Liver (tissue), 3 donors: ENCODE measurements at regions not wholly inside any gene's neighbourhood (a gene's known extent, or its start where the extent isn't known, plus 50 kb on each side); places are given as distances from the start of the nearest gene placed in this dataset.

ENCODE experiments used
- EGR1 ChIP-seq, 2 donors: IDR thresholded peaks; 2 replicates each; pipeline ENCODE4 v1.6.1; 2016 to 2018; ENCODE audit warnings: antibody characterized with exemption in 2 of 2, low read depth in 2 of 2
- FOXA1 ChIP-seq: IDR thresholded peaks from 2 replicates; pipeline ENCODE4 v1.6.1; 2016; ENCODE audit warnings: antibody characterized with exemption
- HNF4G ChIP-seq: IDR thresholded peaks from 2 replicates; pipeline ENCODE4 v1.6.1; 2016; ENCODE audit warnings: antibody characterized with exemption
- JUND ChIP-seq, 2 donors: IDR thresholded peaks; 2 replicates each; pipeline ENCODE4 v1.6.1; 2016; ENCODE audit warnings: antibody characterized with exemption in 2 of 2
- RAD21 ChIP-seq, 2 donors: IDR thresholded peaks; 2 replicates each; pipeline ENCODE4 v1.6.1; 2016; ENCODE audit warnings: antibody characterized with exemption in 2 of 2, mild to moderate bottlenecking in 2 of 2
- RXRA ChIP-seq, 2 donors: IDR thresholded peaks; 2 replicates each; pipeline ENCODE4 v1.6.1; 2017 to 2018; ENCODE audit warnings: antibody characterized with exemption in 2 of 2, mild to moderate bottlenecking in 1 of 2
- SP1 ChIP-seq: IDR thresholded peaks from 2 replicates; pipeline ENCODE4 v1.6.1; 2018; ENCODE audit warnings: antibody characterized with exemption, mild to moderate bottlenecking
- TAF1 ChIP-seq: conservative IDR thresholded peaks from 2 replicates; pipeline ENCODE4 v1.6.1; 2016; ENCODE audit warnings: antibody characterized with exemption, mild to moderate bottlenecking
- TF ChIP-seq, protein P1 (sequence below): IDR thresholded peaks from 2 replicates; pipeline ENCODE4 v1.6.1; 2016; ENCODE audit warnings: antibody characterized with exemption, mild to moderate bottlenecking
- TF ChIP-seq, protein P2 (sequence below): fragments of 150-350 bp; IDR thresholded peaks from 2 replicates; pipeline ENCODE4 v1.5.1; 2017; ENCODE audit warnings: improper control_type of control experiment, low read depth, low read length; ENCODE audit not compliant: missing input control
- TF ChIP-seq, protein P3 (sequence below): IDR thresholded peaks from 2 replicates; pipeline ENCODE4 v1.6.1; 2016; ENCODE audit warnings: antibody characterized with exemption
- TF ChIP-seq, protein P4 (sequence below): IDR thresholded peaks from 2 replicates; pipeline ENCODE4 v1.6.1; 2016; ENCODE audit warnings: antibody characterized with exemption
- donor health status: healthy.
- donor health status: healthy.

DNA sequence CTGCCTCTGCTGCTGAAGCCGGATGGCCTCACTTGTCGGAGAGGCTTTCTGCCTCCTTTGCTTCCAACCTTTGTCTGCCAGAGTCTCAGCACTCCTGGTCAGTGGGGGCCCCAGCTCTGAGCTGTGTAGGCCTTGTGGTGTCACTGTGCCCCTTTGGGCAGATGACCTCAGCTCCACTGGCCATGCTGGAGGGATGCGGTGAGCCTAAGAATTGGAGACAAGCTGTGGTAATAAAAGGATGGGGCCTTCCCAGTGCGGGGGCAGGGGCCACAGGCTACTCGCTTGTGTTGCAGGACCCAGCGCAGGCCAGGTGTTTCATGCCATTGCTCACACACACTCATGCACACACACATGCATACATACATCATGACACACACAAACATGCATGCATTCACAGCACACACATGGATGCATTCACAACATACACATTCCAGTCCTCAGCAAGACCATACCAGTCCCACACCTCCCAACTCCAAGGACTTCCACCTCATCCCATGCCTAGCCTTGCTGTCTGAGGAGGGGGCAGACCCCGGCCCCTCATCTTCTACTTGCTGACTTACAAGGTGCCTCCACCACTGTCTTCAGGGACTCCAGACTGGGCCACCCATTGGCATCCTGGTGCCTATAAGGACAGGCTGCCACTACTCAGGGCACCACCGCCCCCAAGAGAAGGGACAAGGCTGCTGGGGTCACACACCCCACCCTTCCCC lies 237.7 kb downstream of the SYK start:
- TF ChIP-seq, protein P1, sequence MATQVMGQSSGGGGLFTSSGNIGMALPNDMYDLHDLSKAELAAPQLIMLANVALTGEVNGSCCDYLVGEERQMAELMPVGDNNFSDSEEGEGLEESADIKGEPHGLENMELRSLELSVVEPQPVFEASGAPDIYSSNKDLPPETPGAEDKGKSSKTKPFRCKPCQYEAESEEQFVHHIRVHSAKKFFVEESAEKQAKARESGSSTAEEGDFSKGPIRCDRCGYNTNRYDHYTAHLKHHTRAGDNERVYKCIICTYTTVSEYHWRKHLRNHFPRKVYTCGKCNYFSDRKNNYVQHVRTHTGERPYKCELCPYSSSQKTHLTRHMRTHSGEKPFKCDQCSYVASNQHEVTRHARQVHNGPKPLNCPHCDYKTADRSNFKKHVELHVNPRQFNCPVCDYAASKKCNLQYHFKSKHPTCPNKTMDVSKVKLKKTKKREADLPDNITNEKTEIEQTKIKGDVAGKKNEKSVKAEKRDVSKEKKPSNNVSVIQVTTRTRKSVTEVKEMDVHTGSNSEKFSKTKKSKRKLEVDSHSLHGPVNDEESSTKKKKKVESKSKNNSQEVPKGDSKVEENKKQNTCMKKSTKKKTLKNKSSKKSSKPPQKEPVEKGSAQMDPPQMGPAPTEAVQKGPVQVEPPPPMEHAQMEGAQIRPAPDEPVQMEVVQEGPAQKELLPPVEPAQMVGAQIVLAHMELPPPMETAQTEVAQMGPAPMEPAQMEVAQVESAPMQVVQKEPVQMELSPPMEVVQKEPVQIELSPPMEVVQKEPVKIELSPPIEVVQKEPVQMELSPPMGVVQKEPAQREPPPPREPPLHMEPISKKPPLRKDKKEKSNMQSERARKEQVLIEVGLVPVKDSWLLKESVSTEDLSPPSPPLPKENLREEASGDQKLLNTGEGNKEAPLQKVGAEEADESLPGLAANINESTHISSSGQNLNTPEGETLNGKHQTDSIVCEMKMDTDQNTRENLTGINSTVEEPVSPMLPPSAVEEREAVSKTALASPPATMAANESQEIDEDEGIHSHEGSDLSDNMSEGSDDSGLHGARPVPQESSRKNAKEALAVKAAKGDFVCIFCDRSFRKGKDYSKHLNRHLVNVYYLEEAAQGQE = no peak
- TF ChIP-seq SP1 (no peak), RAD21 (IDR thresholded peaks at IDR 0.05) (no peak), FOXA1 (no peak), EGR1 (IDR thresholded peaks at IDR 0.05; ENCODE audit: low read depth in 2 of 2) (no peak), TAF1 (no peak), JUND (IDR thresholded peaks at IDR 0.05) (no peak), RXRA (IDR thresholded peaks at IDR 0.05) (no peak), HNF4G (no peak)
- TF ChIP-seq, protein P2, sequence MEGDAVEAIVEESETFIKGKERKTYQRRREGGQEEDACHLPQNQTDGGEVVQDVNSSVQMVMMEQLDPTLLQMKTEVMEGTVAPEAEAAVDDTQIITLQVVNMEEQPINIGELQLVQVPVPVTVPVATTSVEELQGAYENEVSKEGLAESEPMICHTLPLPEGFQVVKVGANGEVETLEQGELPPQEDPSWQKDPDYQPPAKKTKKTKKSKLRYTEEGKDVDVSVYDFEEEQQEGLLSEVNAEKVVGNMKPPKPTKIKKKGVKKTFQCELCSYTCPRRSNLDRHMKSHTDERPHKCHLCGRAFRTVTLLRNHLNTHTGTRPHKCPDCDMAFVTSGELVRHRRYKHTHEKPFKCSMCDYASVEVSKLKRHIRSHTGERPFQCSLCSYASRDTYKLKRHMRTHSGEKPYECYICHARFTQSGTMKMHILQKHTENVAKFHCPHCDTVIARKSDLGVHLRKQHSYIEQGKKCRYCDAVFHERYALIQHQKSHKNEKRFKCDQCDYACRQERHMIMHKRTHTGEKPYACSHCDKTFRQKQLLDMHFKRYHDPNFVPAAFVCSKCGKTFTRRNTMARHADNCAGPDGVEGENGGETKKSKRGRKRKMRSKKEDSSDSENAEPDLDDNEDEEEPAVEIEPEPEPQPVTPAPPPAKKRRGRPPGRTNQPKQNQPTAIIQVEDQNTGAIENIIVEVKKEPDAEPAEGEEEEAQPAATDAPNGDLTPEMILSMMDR = no peak
- TF ChIP-seq, protein P3, sequence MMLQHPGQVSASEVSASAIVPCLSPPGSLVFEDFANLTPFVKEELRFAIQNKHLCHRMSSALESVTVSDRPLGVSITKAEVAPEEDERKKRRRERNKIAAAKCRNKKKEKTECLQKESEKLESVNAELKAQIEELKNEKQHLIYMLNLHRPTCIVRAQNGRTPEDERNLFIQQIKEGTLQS = no peak
- TF ChIP-seq, protein P4, sequence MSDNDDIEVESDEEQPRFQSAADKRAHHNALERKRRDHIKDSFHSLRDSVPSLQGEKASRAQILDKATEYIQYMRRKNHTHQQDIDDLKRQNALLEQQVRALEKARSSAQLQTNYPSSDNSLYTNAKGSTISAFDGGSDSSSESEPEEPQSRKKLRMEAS = no peak
